Astrocyte of the cerebellum (primary cell): ENCODE measurements at regions not wholly inside any gene's neighbourhood (a gene's known extent, or its start where the extent isn't known, plus 50 kb on each side); places are given as distances from the start of the nearest gene placed in this dataset.

Experiments
- DNase-seq: peaks from one replicate; pipeline ENCODE4 v3.0.0-alpha.2; 2011; ENCODE audit warnings: low read depth
- H3K4me3 ChIP-seq: 2 replicates; pipeline ENCODE4 v1.5.1; 2011; ENCODE audit warnings: mild to moderate bottlenecking, low read depth, low read length, moderate library complexity
- in situ Hi-C: cut with HindIII; loops from 2 replicates; pipeline ENCODE4 v1.10.0; 2017; ENCODE audit warnings: low sequenced_read_pairs
- TF ChIP-seq, protein P1 (sequence below): IDR thresholded peaks from 2 replicates; pipeline ENCODE4 v1.5.1; 2012; ENCODE audit warnings: low read length, low read depth, moderate library complexity, mild to moderate bottlenecking; ENCODE audit errors: missing control alignments

DNA sequence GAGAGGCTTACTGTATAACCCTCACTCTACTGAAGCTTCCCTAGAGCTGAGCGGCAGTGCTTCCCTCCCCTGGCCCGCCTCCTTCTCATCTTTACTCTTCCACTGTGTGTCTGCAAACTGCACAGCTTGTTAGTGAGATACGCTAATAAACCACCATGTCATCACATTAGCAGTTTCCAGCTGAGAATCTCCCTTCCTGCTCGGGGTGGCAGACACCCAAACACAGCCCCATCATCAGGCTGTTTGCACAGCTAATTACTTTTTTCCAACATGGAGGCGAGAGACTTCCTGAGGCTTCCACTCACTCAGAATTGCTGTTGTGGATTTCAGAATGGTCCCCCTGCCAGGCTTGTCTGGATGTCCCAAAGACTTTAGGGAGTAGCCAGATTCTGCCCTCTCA lies 444.9 kb upstream of the SULF2 start:
- no peak overlapping the region for H3K4me3 ChIP-seq
- in situ Hi-C loops, result no loop called here
- TF ChIP-seq, protein P1, sequence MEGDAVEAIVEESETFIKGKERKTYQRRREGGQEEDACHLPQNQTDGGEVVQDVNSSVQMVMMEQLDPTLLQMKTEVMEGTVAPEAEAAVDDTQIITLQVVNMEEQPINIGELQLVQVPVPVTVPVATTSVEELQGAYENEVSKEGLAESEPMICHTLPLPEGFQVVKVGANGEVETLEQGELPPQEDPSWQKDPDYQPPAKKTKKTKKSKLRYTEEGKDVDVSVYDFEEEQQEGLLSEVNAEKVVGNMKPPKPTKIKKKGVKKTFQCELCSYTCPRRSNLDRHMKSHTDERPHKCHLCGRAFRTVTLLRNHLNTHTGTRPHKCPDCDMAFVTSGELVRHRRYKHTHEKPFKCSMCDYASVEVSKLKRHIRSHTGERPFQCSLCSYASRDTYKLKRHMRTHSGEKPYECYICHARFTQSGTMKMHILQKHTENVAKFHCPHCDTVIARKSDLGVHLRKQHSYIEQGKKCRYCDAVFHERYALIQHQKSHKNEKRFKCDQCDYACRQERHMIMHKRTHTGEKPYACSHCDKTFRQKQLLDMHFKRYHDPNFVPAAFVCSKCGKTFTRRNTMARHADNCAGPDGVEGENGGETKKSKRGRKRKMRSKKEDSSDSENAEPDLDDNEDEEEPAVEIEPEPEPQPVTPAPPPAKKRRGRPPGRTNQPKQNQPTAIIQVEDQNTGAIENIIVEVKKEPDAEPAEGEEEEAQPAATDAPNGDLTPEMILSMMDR, result no peak
- no peak for DNase-seq

DNA sequence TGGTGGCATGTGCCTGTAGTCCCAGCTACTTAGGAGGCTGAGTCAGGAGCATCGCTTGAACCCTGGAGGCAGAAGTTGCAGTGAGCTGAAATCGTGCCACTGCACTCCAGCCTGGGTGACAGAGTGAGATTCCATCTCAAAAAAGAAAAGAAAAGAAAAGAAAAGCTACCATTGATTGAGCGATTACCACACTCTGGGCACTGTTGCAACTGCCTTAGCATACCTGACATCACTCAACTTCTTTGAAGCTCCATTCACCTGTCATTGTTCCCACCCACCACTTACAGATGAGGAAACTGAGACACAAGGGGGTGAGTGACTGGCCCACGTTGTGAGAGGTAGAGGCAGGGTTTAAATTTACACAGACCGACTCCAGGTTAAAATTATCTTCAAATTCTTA lies 442.1 kb upstream of the SULF2 start:
- in situ Hi-C loops, result no loop called here
- TF ChIP-seq, protein P1, result no peak

DNA sequence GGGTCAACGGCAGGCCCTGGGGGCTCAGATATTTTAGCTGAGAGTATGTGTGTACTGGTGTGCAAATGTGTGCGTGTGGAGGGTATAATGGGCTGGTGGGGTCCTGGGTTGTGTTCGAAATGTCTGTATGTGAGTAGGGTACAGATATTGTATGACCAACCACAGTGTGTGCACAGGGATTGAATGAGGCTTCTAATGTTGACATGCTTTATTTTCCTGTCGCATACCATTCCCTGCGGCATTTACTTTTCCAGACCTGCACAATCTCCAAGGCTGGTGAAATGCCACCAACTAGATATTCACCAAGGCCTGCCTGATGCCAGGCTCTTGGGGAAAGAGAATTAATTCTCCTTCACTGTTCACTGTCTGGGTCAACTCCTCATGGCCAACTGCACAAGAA lies 441.4 kb upstream of the SULF2 start:
- TF ChIP-seq, protein P1, result no peak
- DNase-seq, result no peak
- no peak overlapping the region for H3K4me3 ChIP-seq
- in situ Hi-C loops, result no loop called here

More for the DNA sequence above, 442.1 kb upstream of the SULF2 start:
- no peak overlapping the region for H3K4me3 ChIP-seq
- no peak for DNase-seq

DNA sequence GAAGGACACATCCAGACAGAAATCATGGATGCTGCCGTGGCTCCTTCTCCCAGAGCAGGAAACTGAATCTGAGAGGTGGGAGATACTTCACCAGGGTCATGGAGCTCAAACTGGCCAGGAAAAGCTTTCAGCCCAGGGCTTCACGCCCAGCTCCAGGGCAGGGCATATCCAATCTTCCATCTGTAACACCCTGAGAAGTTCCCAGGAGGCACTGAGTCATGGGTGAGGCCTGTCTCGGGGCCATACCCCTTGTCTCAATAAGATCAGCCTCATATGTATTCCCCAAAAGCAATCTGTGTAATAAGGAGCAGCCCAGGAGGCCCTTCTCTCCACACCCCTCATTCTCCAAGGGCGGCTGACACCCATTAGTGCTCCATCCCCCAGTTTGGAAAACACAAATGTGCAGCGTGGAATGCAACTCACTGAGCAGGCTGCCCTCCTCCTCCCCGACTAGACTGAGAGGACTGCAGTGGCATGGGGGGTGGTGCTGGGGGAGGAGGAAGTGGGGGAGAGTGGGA lies 439.3 kb upstream of the SULF2 start:
- TF ChIP-seq, protein P1, result no peak
- no peak overlapping the region for H3K4me3 ChIP-seq
- no peak for DNase-seq

DNA sequence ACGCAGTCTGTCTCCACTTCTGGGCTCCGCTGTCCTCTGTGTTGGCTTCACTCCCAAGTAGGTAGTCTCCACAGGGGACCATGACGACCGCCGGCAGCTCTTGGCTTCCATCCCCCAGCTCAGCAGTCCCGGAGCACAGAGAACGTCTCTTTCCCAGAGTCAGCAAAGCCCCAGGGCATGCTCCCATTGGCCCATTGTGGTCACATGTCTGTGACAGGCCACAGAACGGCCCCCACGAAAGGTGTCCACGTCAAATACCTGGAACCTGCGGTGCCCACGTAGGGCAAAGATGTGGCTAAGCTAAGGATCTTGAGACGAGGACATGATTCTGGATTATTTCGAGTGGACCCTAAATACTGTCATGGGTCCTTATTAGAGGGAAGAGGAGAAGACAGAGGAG lies 438.4 kb upstream of the SULF2 start:
- DNase-seq, result no peak
- H3K4me3 ChIP-seq, result no peak overlapping the region
- TF ChIP-seq, protein P1, result no peak
- in situ Hi-C loops, result no loop called here

More for the DNA sequence above, 439.3 kb upstream of the SULF2 start:
- in situ Hi-C loops, result no loop called here

DNA sequence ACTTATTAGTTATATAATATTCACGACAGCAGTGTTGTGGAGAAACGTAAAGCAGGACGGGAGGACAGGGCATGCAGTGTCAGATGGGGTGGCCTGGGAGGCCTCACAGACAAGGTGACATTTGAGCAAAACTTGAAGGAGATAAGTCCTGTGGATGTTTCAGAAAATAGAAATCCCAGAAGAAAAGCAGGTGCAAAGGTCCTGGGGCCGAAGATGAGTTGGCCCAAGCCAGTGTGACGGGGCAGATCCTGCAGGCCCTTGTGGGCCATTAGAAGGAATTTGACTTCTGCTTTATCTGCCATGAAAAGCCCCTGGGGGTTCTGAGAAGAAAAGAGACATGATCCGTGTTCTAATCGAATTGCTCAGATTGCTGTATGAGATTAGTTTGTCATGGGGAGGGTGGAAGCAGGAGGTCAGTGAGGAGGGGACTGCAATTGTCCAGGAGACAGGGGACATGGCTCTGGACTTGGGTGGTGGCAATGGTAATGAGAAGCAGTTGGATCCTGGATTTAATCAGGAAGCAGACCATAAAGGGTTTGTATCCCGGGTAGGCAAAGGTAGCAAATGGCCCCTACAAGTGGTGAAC lies 437.4 kb upstream of the SULF2 start:
- no peak overlapping the region for H3K4me3 ChIP-seq
- in situ Hi-C loops, result no loop called here

More for the DNA sequence above, 437.4 kb upstream of the SULF2 start:
- TF ChIP-seq, protein P1, result no peak
- no peak for DNase-seq
